T47D (cell line): ENCODE measurements at regions not wholly inside any gene's neighbourhood (a gene's known extent, or its start where the extent isn't known, plus 50 kb on each side); places are given as distances from the start of the nearest gene placed in this dataset.
A peak's percentile ranks its signal among the peaks of the same experiment; 100 is the strongest.

Experiments
- DNase-seq, 2 experiments: peaks; one replicate each; pipeline versions ENCODE4 v3.0.0 to v3.0.0-alpha.2; 2011 to 2012; ENCODE audit warnings: low read depth in 1 of 2, low spot score in 1 of 2
- JUND ChIP-seq: IDR thresholded peaks from 2 replicates; pipeline ENCODE4 v1.6.1; 2012; ENCODE audit warnings: low read depth
- in situ Hi-C: cut with HindIII; loops from 2 replicates; pipeline ENCODE4 v1.10.0; 2016; ENCODE audit warnings: low sequenced_read_pairs, low pct_unique_long_range_greater_than_20kb

GRCh38 chr4:14856062-14856933 lies 146.0 kb upstream of the CPEB2 start:
- in situ Hi-C loops = no loop called here
- peak in 1 of 2 experiments; percentile 55 for DNase-seq
- peak; percentile 26; the same call in 1 of the 2 replicates for TF ChIP-seq JUND

- DNase-seq = no peak
- TF ChIP-seq JUND = no peak
- in situ Hi-C loops = no loop called here
These were observed 145.4 kb upstream of the CPEB2 start for GRCh38 chr4:14856934-14857235.

- in situ Hi-C loops = no loop called here
- TF ChIP-seq JUND = no peak
- DNase-seq = no peak
These were observed 144.8 kb upstream of the CPEB2 start for GRCh38 chr4:14857475-14857874.

- no peak for DNase-seq
- in situ Hi-C loops = no loop called here
- no peak for TF ChIP-seq JUND
These were observed 144.3 kb upstream of the CPEB2 start for GRCh38 chr4:14857981-14858380.

GRCh38 chr4:14862891-14863290 lies 139.4 kb upstream of the CPEB2 start:
- TF ChIP-seq JUND = no peak
- in situ Hi-C loops = no loop called here
- no peak for DNase-seq

- TF ChIP-seq JUND = no peak
- DNase-seq = no peak
- in situ Hi-C loops = no loop called here
These were observed 138.6 kb upstream of the CPEB2 start for GRCh38 chr4:14863418-14864364.

GRCh38 chr4:14864365-14865030 lies 137.8 kb upstream of the CPEB2 start:
- DNase-seq = no peak
- TF ChIP-seq JUND = no peak
- in situ Hi-C loops = no loop called here

- TF ChIP-seq JUND = no peak
- DNase-seq = no peak
- in situ Hi-C loops = no loop called here
These were observed 137.3 kb upstream of the CPEB2 start for GRCh38 chr4:14865031-14865366.

- TF ChIP-seq JUND = no peak
- in situ Hi-C loops = no loop called here
These were observed 136.5 kb upstream of the CPEB2 start for GRCh38 chr4:14865804-14866203.

GRCh38 chr4:14867847-14868246 lies 134.4 kb upstream of the CPEB2 start:
- in situ Hi-C loops = no loop called here
- TF ChIP-seq JUND = no peak
- DNase-seq = no peak

More at GRCh38 chr4:14865804-14866203, 136.5 kb upstream of the CPEB2 start:
- no peak for DNase-seq

- in situ Hi-C loops = no loop called here
- DNase-seq = no peak
- TF ChIP-seq JUND = no peak
These were observed 133.6 kb upstream of the CPEB2 start for GRCh38 chr4:14868426-14869395.

GRCh38 chr4:14871676-14872430 lies 130.4 kb upstream of the CPEB2 start:
- TF ChIP-seq JUND = no peak
- peak in 1 of 2 experiments; percentile 48 for DNase-seq
- in situ Hi-C loops = no loop called here
